ENCODE measurements at regions not wholly inside any gene's neighbourhood (a gene's known extent, or its start where the extent isn't known, plus 50 kb on each side); places are given as distances from the start of the nearest gene placed in this dataset.

DNA sequence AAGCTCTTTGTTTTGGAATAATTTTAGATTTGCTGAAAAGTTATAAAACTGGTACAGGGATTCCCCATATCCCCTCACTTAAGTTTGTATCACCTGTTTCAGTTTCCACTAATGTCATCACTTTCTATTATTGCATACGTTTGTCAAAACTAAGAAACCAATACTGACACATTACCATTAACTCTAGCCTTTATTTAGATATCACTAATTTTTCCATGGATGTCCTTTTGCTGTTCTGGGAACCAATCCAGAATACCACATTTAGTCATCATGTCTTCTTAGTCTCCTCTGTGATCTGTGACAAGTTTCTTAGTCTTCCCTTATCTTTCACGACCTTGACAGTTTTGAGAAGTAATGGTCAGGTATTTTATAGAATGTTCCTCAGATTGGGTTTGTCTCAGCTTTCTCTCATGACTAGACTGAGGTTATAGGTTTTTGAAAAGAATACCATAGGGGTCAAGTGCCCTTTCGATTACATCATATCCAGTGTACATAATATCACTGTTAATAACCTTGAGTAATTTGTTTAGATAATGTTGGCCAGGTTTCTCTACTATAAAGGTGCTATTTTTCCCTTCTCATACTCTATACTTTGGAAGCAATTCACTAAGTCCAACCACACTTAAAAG, 51.9 kb upstream of the NMUR2 start:
- TF ChIP-seq, protein P1, sequence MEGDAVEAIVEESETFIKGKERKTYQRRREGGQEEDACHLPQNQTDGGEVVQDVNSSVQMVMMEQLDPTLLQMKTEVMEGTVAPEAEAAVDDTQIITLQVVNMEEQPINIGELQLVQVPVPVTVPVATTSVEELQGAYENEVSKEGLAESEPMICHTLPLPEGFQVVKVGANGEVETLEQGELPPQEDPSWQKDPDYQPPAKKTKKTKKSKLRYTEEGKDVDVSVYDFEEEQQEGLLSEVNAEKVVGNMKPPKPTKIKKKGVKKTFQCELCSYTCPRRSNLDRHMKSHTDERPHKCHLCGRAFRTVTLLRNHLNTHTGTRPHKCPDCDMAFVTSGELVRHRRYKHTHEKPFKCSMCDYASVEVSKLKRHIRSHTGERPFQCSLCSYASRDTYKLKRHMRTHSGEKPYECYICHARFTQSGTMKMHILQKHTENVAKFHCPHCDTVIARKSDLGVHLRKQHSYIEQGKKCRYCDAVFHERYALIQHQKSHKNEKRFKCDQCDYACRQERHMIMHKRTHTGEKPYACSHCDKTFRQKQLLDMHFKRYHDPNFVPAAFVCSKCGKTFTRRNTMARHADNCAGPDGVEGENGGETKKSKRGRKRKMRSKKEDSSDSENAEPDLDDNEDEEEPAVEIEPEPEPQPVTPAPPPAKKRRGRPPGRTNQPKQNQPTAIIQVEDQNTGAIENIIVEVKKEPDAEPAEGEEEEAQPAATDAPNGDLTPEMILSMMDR (IDR thresholded peaks at IDR 0.05), result no peak
- TF ChIP-seq POLR2A (IDR thresholded peaks at IDR 0.05) (no peak), POLR2AphosphoS5 (IDR thresholded peaks at IDR 0.05) (no peak), EP300 (IDR thresholded peaks at IDR 0.05) (no peak)
